ENCODE measurements at regions not wholly inside any gene's neighbourhood (a gene's known extent, or its start where the extent isn't known, plus 50 kb on each side); places are given as distances from the start of the nearest gene placed in this dataset.

DNA sequence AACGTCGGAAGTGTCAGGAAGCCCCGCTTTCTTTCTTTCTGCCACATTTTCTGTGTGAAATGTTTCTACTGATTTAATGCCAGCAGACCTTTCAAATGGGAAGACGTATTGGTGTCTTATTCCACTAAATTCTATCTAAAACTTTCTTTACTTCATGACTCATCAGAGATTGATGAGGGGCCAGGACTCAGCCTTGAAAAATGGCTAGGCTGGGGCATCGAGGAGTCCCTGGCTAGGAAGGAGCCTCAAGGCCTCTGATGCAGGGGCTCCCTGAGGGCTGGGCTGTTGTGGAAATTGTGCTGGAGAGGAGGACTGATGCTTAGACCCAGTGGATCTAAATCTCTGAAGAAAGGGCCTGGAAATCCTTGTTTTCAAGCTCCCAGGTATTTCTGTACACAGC, 192.8 kb upstream of the PDE10A start:
- no peaks in the 10 kb centered on the region for H3K36me3 ChIP-seq (ENCODE audit: insufficient read depth, low read length)
- no peak overlapping the region for H2AFZ ChIP-seq (ENCODE audit: low read depth, low read length)
- H3K79me2 ChIP-seq (replicated peaks; ENCODE audit: insufficient read depth, low read length), result no peaks in the 10 kb centered on the region
- H4K20me1 ChIP-seq (ENCODE audit: insufficient read depth), result no peaks in the 10 kb centered on the region
- H3F3A ChIP-seq (ENCODE audit: insufficient read depth, low read length, poor library complexity, severe bottlenecking), result no peaks in the 10 kb centered on the region
- H3K4me3 ChIP-seq (ENCODE audit: low read length), result no peak overlapping the region
- H3K27me3 ChIP-seq (ENCODE audit: insufficient read depth, low read depth, low read length), result peaks cover 21% of the 10 kb centered on the region
- no peak overlapping the region for H3K9ac ChIP-seq (ENCODE audit: low read length)
- H3K27ac ChIP-seq (ENCODE audit: low read length), result no peak overlapping the region
- H3K4me2 ChIP-seq (ENCODE audit: low read length), result no peak overlapping the region
- TF ChIP-seq CTCF (IDR thresholded peaks at IDR 0.05; ENCODE audit: poor library complexity, severe bottlenecking) (no peak), EZH2 (IDR thresholded peaks at IDR 0.05; ENCODE audit: borderline replicate concordance, insufficient read depth, low read length, poor library complexity, severe bottlenecking) (no peak), MXI1 (conservative IDR thresholded peaks at IDR 0.05; ENCODE audit: poor library complexity, severe bottlenecking) (no peak), POLR2AphosphoS5 (IDR thresholded peaks at IDR 0.05) (no peak), TAF1 (IDR thresholded peaks at IDR 0.05; ENCODE audit: low read depth) (no peak), SMC3 (conservative IDR thresholded peaks at IDR 0.05; ENCODE audit: poor library complexity) (no peak), EP300 (conservative IDR thresholded peaks at IDR 0.05; ENCODE audit: poor library complexity, severe bottlenecking) (no peak), REST (IDR thresholded peaks at IDR 0.05; ENCODE audit: borderline replicate concordance) (no peak), RAD21 (conservative IDR thresholded peaks at IDR 0.05) (no peak)
- no peaks in the 10 kb centered on the region for H3K9me3 ChIP-seq (ENCODE audit: low read length)
- H3K9me2 ChIP-seq (ENCODE audit: insufficient read depth, low read length), result no peaks in the 10 kb centered on the region

GRCh38 chr6:165854863-165855593, 192.0 kb upstream of the PDE10A start:
- no peaks in the 10 kb centered on the region for H3K9me3 ChIP-seq (ENCODE audit: low read length)
- no peak for TF ChIP-seq REST (IDR thresholded peaks at IDR 0.05; ENCODE audit: borderline replicate concordance)
- TF ChIP-seq CTCF (IDR thresholded peaks at IDR 0.05; ENCODE audit: poor library complexity, severe bottlenecking), result no peak
- no peak for TF ChIP-seq EP300 (conservative IDR thresholded peaks at IDR 0.05; ENCODE audit: poor library complexity, severe bottlenecking)
- no peak for TF ChIP-seq MXI1 (conservative IDR thresholded peaks at IDR 0.05; ENCODE audit: poor library complexity, severe bottlenecking)
- no peak for TF ChIP-seq EZH2 (IDR thresholded peaks at IDR 0.05; ENCODE audit: borderline replicate concordance, insufficient read depth, low read length, poor library complexity, severe bottlenecking)
- TF ChIP-seq RAD21 (conservative IDR thresholded peaks at IDR 0.05), result no peak
- no peak for TF ChIP-seq TAF1 (IDR thresholded peaks at IDR 0.05; ENCODE audit: low read depth)
- TF ChIP-seq SMC3 (conservative IDR thresholded peaks at IDR 0.05; ENCODE audit: poor library complexity), result no peak
- no peak for TF ChIP-seq POLR2AphosphoS5 (IDR thresholded peaks at IDR 0.05)
- no peak overlapping the region for H3K27ac ChIP-seq (ENCODE audit: low read length)
- H3K4me2 ChIP-seq (ENCODE audit: low read length), result no peak overlapping the region
- no peak overlapping the region for H3K9ac ChIP-seq (ENCODE audit: low read length)
- no peaks in the 10 kb centered on the region for H4K20me1 ChIP-seq (ENCODE audit: insufficient read depth)
- H3K79me2 ChIP-seq (replicated peaks; ENCODE audit: insufficient read depth, low read length), result no peaks in the 10 kb centered on the region
- H3K36me3 ChIP-seq (ENCODE audit: insufficient read depth, low read length), result no peaks in the 10 kb centered on the region
- H2AFZ ChIP-seq (ENCODE audit: low read depth, low read length), result no peak overlapping the region
- H3K4me3 ChIP-seq (ENCODE audit: low read length), result no peak overlapping the region
- no peaks in the 10 kb centered on the region for H3F3A ChIP-seq (ENCODE audit: insufficient read depth, low read length, poor library complexity, severe bottlenecking)
- H3K9me2 ChIP-seq (ENCODE audit: insufficient read depth, low read length), result no peaks in the 10 kb centered on the region
- peaks cover 21% of the 10 kb centered on the region for H3K27me3 ChIP-seq (ENCODE audit: insufficient read depth, low read depth, low read length)

Measured in neural cell (in vitro differentiated cells).